Tibial nerve (tissue), 4 donors: ENCODE measurements at regions not wholly inside any gene's neighbourhood (a gene's known extent, or its start where the extent isn't known, plus 50 kb on each side); places are given as distances from the start of the nearest gene placed in this dataset.

Source experiments
- EP300 ChIP-seq, 2 donors: sonication (generic); formaldehyde crosslinking; IDR thresholded peaks; one replicate each; pipeline ENCODE4 v1.6.1; 2017; ENCODE audit warnings: antibody characterized with exemption in 2 of 2, mild to moderate bottlenecking in 1 of 2
- POLR2A ChIP-seq, 2 donors: fragments of 450-650 bp; IDR thresholded peaks; one replicate each; pipeline ENCODE4 v1.6.1; 2017; ENCODE audit warnings: antibody characterized with exemption in 2 of 2, mild to moderate bottlenecking in 2 of 2, moderate library complexity in 2 of 2
- TF ChIP-seq, protein P1 (sequence below), 5 experiments: fragments of 200-600 bp in 3 of 5; fragments of 450-650 bp in 2 of 5; sonication (generic) in 3 of 5; IDR thresholded peaks; one replicate each; pipeline ENCODE4 v1.5.1; 2016 to 2019; ENCODE audit warnings: antibody characterized with exemption in 5 of 5, mild to moderate bottlenecking in 3 of 5, moderate library complexity in 2 of 5

DNA sequence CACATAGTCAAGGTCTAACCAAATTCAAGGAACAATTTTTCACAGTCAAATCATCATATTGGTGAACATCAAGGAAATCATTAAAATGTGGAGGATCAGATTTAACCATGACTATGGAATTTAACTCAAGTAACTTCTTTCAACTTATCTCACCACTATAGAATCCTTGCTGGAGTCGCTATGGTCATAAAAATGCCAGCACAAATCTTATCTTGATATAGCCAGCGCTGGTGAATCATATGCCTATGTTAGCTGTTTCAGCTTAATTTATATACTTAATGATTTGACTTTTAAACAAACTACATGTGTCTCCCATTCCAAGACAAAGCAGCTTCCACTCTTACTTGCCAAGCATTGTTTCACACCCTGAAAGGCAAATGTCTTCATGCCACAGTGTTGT lies 416.4 kb downstream of the CDH11 start:
- TF ChIP-seq, protein P1, sequence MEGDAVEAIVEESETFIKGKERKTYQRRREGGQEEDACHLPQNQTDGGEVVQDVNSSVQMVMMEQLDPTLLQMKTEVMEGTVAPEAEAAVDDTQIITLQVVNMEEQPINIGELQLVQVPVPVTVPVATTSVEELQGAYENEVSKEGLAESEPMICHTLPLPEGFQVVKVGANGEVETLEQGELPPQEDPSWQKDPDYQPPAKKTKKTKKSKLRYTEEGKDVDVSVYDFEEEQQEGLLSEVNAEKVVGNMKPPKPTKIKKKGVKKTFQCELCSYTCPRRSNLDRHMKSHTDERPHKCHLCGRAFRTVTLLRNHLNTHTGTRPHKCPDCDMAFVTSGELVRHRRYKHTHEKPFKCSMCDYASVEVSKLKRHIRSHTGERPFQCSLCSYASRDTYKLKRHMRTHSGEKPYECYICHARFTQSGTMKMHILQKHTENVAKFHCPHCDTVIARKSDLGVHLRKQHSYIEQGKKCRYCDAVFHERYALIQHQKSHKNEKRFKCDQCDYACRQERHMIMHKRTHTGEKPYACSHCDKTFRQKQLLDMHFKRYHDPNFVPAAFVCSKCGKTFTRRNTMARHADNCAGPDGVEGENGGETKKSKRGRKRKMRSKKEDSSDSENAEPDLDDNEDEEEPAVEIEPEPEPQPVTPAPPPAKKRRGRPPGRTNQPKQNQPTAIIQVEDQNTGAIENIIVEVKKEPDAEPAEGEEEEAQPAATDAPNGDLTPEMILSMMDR (IDR thresholded peaks at IDR 0.05): no peak
- TF ChIP-seq POLR2A (IDR thresholded peaks at IDR 0.05): no peak
- TF ChIP-seq EP300 (IDR thresholded peaks at IDR 0.05): no peak
